GM18861 (cell line): ENCODE measurements at regions not wholly inside any gene's neighbourhood (a gene's known extent, or its start where the extent isn't known, plus 50 kb on each side); places are given as distances from the start of the nearest gene placed in this dataset.

ENCODE experiments used
- ATAC-seq: cut with Tn5 transposase; IDR thresholded peaks from one replicate; pipeline ENCODE4 v1.9.1; 2021; ENCODE audit not compliant: unreplicated experiment

DNA sequence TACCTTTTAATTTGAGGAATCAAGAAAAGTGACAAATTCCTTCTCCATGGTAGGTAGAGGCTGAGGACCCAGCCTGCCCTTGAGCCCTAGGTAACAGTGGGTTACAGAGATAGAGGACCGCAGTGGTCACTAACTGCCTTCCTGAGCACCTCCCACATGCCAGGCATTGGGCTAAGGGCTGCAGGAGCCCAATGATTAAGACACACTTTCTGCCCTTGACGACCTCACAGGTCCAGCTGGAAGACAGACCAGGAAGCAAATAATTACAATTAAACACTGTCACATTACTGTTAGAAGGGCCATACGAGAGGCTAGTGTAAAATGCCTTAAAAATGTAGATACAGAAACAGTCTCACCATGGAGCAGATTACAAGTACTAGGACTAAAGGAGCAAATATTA, 156.8 kb upstream of the NFE2L3 start:
- ATAC-seq, result no peak

DNA sequence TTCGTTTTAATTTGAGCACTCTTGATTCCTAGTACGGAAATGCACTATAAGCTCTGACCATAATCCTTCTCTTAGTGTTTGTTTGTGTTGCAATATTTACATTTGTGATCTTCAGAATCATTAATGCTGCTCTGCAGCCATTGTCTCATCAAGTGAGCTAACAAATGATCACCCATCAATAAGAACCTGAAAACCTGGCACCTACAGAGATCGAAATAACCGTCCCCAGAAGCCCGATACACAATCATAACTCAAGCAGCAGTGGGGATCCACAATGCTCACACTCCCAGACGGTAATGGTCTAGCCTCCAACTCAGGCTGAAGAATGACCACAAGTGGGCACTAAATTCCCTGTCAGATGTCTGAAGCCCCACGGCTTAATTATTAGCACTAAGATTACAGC, 156.0 kb upstream of the NFE2L3 start:
- no peak for ATAC-seq

DNA sequence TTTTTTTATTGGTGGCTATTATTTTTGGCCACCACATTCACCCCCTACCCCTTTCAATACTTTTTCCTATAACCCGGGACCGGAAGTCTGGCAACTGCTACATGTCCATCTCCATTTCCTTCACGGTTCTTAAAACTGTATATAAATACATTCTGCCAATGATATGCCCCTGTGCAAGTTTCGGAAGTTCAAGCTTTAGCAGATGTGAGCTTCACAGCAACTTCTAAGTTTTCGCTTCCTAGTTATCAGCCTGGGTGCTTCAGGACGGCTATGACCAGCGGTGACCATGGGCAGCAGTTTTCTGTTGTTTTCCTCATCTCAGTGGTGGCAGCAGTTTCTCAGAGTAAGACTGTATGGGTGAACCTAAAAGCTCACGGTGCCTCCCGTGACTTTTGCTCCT, 153.5 kb upstream of the NFE2L3 start:
- ATAC-seq, result no peak

DNA sequence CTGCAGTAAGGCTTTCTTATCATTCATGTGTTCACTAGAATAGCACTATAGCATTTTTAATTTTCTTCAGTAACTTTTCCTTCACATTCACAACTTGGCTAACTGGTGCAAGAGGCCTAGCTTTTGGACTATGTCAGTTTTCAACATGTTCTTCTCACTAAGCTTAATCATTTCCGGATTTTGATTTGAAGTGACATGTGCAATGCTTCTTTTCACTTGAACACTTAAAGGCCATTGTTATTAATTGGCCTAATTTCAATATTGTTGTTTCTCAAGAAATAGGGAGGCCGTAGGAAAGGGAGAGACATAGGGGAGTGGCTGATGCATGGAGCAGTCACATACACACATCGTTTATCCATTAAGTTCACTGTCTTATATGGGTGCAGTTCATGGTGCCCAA, 151.2 kb upstream of the NFE2L3 start:
- ATAC-seq, result no peak

GRCh38 chr7:26001662-26002244, 150.2 kb upstream of the NFE2L3 start:
- ATAC-seq, result no peak

- no peak for ATAC-seq
Observed at GRCh38 chr7:26005683-26006410, 146.2 kb upstream of the NFE2L3 start.

- no peak for ATAC-seq
Observed at GRCh38 chr7:26006426-26006825, 145.6 kb upstream of the NFE2L3 start.

GRCh38 chr7:26007510-26007909, 144.5 kb upstream of the NFE2L3 start:
- ATAC-seq, result no peak

GRCh38 chr7:26008428-26008827, 143.6 kb upstream of the NFE2L3 start:
- no peak for ATAC-seq

- ATAC-seq, result peak; percentile 75
Observed at GRCh38 chr7:26011039-26011696, 140.8 kb upstream of the NFE2L3 start.

DNA sequence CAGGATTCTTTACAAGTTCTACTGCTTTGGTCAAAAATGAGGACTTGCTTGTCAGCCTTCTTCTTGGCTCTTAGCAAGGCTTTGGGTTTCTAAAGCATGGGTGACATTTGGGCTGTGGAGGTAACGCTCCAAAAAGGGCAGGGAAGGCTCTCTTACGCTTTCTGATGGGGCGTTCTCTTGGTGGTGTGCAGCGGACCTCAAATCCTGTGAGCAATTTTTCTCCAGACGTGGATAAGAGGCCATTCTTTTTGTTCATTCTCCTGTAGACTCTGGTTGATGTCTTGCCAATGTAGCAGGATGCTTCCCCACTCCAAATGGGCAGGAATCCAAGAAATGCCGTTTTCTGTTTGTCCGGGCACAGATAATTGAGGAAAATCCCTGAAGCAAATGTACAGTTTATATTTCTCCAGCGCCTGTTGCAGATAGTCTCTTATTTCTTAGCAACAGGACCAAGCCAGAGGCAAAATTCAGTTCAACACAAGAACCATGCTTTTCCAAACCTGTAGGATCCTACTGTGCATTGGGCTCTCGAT, 138.4 kb upstream of the NFE2L3 start:
- no peak for ATAC-seq

DNA sequence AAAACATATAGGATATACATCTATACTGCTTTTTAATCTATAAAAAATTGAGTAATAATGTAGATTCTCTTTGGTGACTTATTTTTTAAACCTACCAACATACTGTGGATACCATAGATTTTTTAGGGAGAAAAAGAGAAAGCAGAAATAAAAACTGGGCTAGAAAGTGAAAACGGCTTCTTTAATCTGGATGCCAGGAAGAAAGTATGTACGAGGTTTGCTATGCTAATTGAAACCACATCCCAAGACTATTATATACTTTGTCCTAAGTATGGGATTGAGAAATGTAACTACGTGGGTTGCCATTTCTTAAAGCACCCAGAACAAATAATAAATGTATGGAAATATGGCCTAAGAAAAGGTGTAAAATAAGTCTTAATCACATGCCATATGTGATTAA, 129.0 kb upstream of the NFE2L3 start:
- ATAC-seq, result no peak

DNA sequence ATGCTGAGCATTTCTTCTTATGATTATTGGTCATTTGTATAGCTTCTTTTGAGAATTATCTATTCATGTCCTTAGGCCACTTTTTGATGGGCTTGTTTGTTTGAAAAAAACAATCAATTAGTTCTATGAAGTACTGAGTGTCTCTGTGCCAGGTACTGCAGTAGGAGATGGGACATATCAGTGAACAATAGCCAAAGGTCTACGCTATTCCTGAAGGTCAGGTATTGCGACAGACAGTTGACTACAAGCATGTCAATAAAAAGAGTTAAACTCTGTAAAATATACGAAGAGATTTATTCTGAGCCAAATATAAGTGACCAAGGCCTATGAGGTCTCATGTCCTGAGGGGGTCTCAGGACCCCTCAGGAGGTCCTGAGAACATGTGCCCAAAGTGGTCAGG, 122.1 kb upstream of the NFE2L3 start:
- no peak for ATAC-seq

- no peak for ATAC-seq
Observed at GRCh38 chr7:26034391-26034790, 117.6 kb upstream of the NFE2L3 start.

- ATAC-seq, result no peak
Observed at GRCh38 chr7:26035552-26035951, 116.4 kb upstream of the NFE2L3 start.

GRCh38 chr7:26036092-26036491, 115.9 kb upstream of the NFE2L3 start:
- no peak for ATAC-seq

DNA sequence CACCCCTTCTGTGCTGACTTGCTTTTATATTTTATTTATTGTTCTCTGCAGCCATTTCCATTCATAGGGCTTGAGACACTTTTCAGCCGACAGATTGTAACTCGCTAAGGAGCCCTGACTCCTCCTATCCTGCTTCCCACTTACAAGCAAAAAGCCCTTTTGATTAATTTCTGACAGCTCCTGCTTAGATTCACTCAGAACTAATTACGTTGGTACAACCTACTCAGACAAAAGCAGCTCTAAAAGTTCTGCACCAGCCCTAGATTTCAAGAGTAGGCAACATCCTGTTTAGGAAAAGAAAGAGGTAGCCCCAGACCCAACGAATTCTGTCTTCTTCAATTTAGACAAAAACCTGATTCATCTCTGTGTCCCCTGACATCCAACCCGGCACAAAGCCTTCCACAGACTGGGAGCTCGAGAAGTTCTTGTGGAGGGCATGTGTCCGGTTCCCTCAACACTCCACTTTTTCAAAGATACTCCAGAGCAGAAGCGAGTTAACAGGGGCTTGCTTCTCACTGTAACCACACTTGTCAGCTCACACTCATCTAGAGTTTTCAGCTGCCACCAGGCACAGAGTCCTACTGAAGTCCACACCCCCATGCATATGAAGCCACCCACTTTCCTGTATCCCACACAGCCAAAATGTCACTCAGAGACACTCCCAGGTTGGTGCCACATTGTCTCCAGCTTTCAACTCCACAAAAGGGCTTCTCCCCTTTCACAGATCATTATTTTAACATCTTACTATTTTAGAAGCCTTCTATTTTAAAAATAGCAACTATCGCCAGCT, 113.6 kb upstream of the NFE2L3 start:
- no peak for ATAC-seq

- ATAC-seq, result no peak
Observed at GRCh38 chr7:26040085-26040484, 111.9 kb upstream of the NFE2L3 start.

DNA sequence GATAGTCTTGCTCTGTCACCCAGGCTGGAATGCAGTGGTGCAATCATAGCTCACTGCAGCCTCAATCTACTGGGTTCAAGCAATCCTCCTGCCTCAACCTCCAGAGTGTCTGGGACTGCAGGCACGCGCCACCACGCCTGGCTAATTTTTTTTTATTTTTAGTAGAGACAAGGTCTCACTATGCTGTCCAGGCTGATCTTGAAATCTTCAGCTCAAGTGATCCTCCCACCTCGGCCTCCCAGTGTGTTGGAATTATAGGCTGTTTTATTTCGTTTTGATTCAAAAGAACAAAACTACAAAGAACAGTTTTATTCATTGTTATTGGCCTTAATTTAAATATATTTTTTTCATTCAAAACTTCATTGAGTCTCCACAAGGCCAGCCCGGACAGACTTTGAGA, 109.8 kb upstream of the NFE2L3 start:
- no peak for ATAC-seq

DNA sequence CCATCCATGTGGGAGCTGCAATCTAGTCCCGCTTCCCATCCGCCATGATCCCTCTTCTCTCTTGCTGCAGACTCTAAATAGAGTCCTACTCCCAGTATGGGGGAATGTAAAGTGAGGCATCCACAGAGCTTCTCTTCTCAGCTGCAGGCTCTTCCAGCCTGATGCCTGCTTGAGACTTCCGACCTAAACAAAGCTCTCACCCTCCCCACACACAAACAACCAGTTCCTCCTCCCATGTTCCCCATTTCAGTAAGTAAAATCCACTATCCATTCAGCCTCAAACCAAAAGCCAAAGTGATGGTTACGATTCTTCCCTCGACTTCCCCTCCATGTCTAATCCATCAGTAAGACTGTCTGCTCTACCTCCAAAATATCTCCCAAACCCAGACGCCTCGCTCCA, 108.2 kb upstream of the NFE2L3 start:
- no peak for ATAC-seq

DNA sequence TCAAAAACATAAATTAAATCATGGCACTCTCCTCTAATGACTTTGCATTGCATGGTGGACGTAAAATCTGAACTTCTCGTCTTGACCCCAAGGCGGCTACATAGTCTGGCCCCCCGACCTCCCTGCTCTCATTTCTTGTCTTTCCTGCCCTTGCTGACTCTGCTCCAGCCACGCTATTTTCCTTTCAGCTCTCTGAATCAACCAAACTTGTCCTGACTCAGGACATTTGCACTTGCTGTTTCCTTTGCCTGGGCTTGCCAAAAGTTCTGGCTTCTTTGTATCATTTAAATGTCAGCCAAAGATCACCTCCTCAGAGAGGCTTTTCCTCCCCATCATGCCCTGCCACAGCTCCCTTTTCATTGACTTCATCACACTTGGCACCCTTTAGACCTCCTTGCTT, 107.7 kb upstream of the NFE2L3 start:
- no peak for ATAC-seq
